Smooth muscle cell (in vitro differentiated cells): ENCODE measurements at regions not wholly inside any gene's neighbourhood (a gene's known extent, or its start where the extent isn't known, plus 50 kb on each side); places are given as distances from the start of the nearest gene placed in this dataset.

Experiments used
- DNase-seq: peaks from one replicate; lab custom pipeline; 2025; ENCODE audit not compliant: unreplicated experiment; lab: John Stamatoyannopoulos, UW
- H2AFZ ChIP-seq: fragments of 200-600 bp; sonication (generic); 2 replicates; pipeline ENCODE4 v1.6.0; 2016; ENCODE audit warnings: antibody characterized with exemption, low read depth, mild to moderate bottlenecking
- H3F3A ChIP-seq: fragments of 200-600 bp; sonication (generic); 2 replicates; pipeline ENCODE4 v1.6.0; 2017; ENCODE audit warnings: antibody characterized with exemption, low read depth
- H3K27ac ChIP-seq: fragments of 200-600 bp; sonication (generic); 2 replicates; pipeline ENCODE4 v1.5.1; 2016; ENCODE audit warnings: low read depth, mild to moderate bottlenecking
- H3K27me3 ChIP-seq: fragments of 200-600 bp; sonication (generic); 2 replicates; pipeline ENCODE4 v1.6.1; 2016; ENCODE audit warnings: low read depth, mild to moderate bottlenecking
- H3K36me3 ChIP-seq: fragments of 200-600 bp; sonication (generic); 2 replicates; pipeline ENCODE4 v1.5.1; 2016; ENCODE audit warnings: low read depth
- H3K4me1 ChIP-seq: fragments of 200-600 bp; sonication (generic); 2 replicates; pipeline ENCODE4 v1.5.1; 2016; ENCODE audit warnings: low read depth
- H3K4me2 ChIP-seq: fragments of 200-600 bp; sonication (generic); 2 replicates; pipeline ENCODE4 v1.6.0; 2016; ENCODE audit warnings: mild to moderate bottlenecking
- H3K4me3 ChIP-seq: fragments of 200-600 bp; sonication (generic); 2 replicates; pipeline ENCODE4 v1.5.1; 2016; ENCODE audit warnings: mild to moderate bottlenecking
- H3K79me2 ChIP-seq: fragments of 200-600 bp; sonication (generic); 2 replicates; pipeline ENCODE4 v1.6.0; 2016; ENCODE audit warnings: low read depth, mild to moderate bottlenecking
- H3K9ac ChIP-seq: fragments of 200-600 bp; sonication (generic); 2 replicates; pipeline ENCODE4 v1.6.0; 2016; ENCODE audit warnings: low read depth
- H3K9me3 ChIP-seq: fragments of 200-600 bp; sonication (generic); replicated peaks from 2 replicates; pipeline ENCODE4 v1.5.1; 2016; ENCODE audit warnings: low read depth
- H4K20me1 ChIP-seq: fragments of 200-600 bp; sonication (generic); 2 replicates; pipeline ENCODE4 v1.6.0; 2016; ENCODE audit warnings: low read depth
- WGBS: methylation state at CpG from one replicate; pipeline ENCODE4 v1.1.7; 2016; ENCODE audit warnings: low lambda C conversion rate; 5-methylcytosine and 5-hydroxymethylcytosine counted together
- TF ChIP-seq, protein P1 (sequence below): fragments of 200-600 bp; sonication (generic); IDR thresholded peaks from 2 replicates; pipeline ENCODE4 v1.5.1; 2017; ENCODE audit warnings: borderline replicate concordance, mild to moderate bottlenecking, antibody characterized with exemption; ENCODE audit not compliant: insufficient read depth, poor library complexity, severe bottlenecking

- no peak overlapping the region for H3K4me3 ChIP-seq
- H3K4me1 ChIP-seq: peaks cover 20% of the 10 kb centered on the region
- no peaks in the 10 kb centered on the region for H3K27me3 ChIP-seq
- H3K9me3 ChIP-seq: no peaks in the 10 kb centered on the region
- no peaks in the 10 kb centered on the region for H4K20me1 ChIP-seq
- no peaks in the 10 kb centered on the region for H3F3A ChIP-seq
- no peak overlapping the region for H3K27ac ChIP-seq
- TF ChIP-seq, protein P1, sequence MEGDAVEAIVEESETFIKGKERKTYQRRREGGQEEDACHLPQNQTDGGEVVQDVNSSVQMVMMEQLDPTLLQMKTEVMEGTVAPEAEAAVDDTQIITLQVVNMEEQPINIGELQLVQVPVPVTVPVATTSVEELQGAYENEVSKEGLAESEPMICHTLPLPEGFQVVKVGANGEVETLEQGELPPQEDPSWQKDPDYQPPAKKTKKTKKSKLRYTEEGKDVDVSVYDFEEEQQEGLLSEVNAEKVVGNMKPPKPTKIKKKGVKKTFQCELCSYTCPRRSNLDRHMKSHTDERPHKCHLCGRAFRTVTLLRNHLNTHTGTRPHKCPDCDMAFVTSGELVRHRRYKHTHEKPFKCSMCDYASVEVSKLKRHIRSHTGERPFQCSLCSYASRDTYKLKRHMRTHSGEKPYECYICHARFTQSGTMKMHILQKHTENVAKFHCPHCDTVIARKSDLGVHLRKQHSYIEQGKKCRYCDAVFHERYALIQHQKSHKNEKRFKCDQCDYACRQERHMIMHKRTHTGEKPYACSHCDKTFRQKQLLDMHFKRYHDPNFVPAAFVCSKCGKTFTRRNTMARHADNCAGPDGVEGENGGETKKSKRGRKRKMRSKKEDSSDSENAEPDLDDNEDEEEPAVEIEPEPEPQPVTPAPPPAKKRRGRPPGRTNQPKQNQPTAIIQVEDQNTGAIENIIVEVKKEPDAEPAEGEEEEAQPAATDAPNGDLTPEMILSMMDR: no peak
- no peak overlapping the region for H2AFZ ChIP-seq
- H3K79me2 ChIP-seq: no peaks in the 10 kb centered on the region
- WGBS: 96% methylated on average over 2 of the region's 2 CpGs
- H3K4me2 ChIP-seq: no peak overlapping the region
- H3K9ac ChIP-seq: no peak overlapping the region
- no peaks in the 10 kb centered on the region for H3K36me3 ChIP-seq
- DNase-seq: no peak
These were observed 311.7 kb downstream of the HTR1A start for GRCh38 chr5:63650581-63650980.

- peaks cover 16% of the 10 kb centered on the region for H3K4me1 ChIP-seq
- H3K9ac ChIP-seq: no peak overlapping the region
- no peak overlapping the region for H3K4me2 ChIP-seq
- no peaks in the 10 kb centered on the region for H4K20me1 ChIP-seq
- H3K9me3 ChIP-seq: no peaks in the 10 kb centered on the region
- no peaks in the 10 kb centered on the region for H3F3A ChIP-seq
- H3K36me3 ChIP-seq: no peaks in the 10 kb centered on the region
- no peaks in the 10 kb centered on the region for H3K27me3 ChIP-seq
- no peak overlapping the region for H3K27ac ChIP-seq
- DNase-seq: no peak
- TF ChIP-seq, protein P1: no peak
- no peak overlapping the region for H2AFZ ChIP-seq
- H3K4me3 ChIP-seq: no peak overlapping the region
- H3K79me2 ChIP-seq: no peaks in the 10 kb centered on the region
These were observed 313.9 kb downstream of the HTR1A start for GRCh38 chr5:63648376-63648775.

GRCh38 chr5:63629951-63630630, 332.2 kb downstream of the HTR1A start:
- no peak overlapping the region for H3K27ac ChIP-seq
- H3F3A ChIP-seq: no peaks in the 10 kb centered on the region
- no peak overlapping the region for H3K4me2 ChIP-seq
- H3K9me3 ChIP-seq: no peaks in the 10 kb centered on the region
- H2AFZ ChIP-seq: no peak overlapping the region
- H3K4me3 ChIP-seq: no peak overlapping the region
- no peaks in the 10 kb centered on the region for H3K36me3 ChIP-seq
- H3K9ac ChIP-seq: no peak overlapping the region
- WGBS: 88% methylated on average over 4 of the region's 4 CpGs
- H3K27me3 ChIP-seq: no peaks in the 10 kb centered on the region
- no peaks in the 10 kb centered on the region for H4K20me1 ChIP-seq
- TF ChIP-seq, protein P1: no peak
- DNase-seq: no peak
- H3K79me2 ChIP-seq: no peaks in the 10 kb centered on the region
- H3K4me1 ChIP-seq: no peaks in the 10 kb centered on the region

- TF ChIP-seq, protein P1: no peak
- no peaks in the 10 kb centered on the region for H3K36me3 ChIP-seq
- H3K4me3 ChIP-seq: no peak overlapping the region
- no peaks in the 10 kb centered on the region for H3K27me3 ChIP-seq
- H3F3A ChIP-seq: no peaks in the 10 kb centered on the region
- no peaks in the 10 kb centered on the region for H3K79me2 ChIP-seq
- H4K20me1 ChIP-seq: no peaks in the 10 kb centered on the region
- 94% methylated on average over 3 of the region's 3 CpGs for WGBS
- H3K9ac ChIP-seq: no peak overlapping the region
- no peak overlapping the region for H2AFZ ChIP-seq
- no peak overlapping the region for H3K27ac ChIP-seq
- no peaks in the 10 kb centered on the region for H3K4me1 ChIP-seq
- DNase-seq: no peak
- H3K9me3 ChIP-seq: no peaks in the 10 kb centered on the region
- H3K4me2 ChIP-seq: no peak overlapping the region
These were observed 348.8 kb downstream of the HTR1A start for GRCh38 chr5:63613442-63613841.
